WTC11 (cell line): ENCODE measurements at regions not wholly inside any gene's neighbourhood (a gene's known extent, or its start where the extent isn't known, plus 50 kb on each side); places are given as distances from the start of the nearest gene placed in this dataset.

Experiments
- ATAC-seq: fragments of 200-7000 bp; cut with Tn5 transposase; 2 replicates; pipeline ENCODE4 v1.10.0; 2021; ENCODE audit warnings: mild to moderate bottlenecking, moderate library complexity
- CTCF ChIA-PET: fragments of 300-600 bp; sonication (Branson Sonifier 250); formaldehyde crosslinking; loops from one replicate; lab custom pipeline; 2021; ENCODE audit warnings: antibody characterized with exemption; lab: Charles Lee
- POLR2A ChIA-PET: fragments of 350-600 bp; sonication (Branson Sonifier 250); formaldehyde crosslinking; loops from one replicate; lab custom pipeline; 2021; ENCODE audit warnings: antibody characterized with exemption; lab: Charles Lee
- DNase-seq: peaks from one replicate; pipeline ENCODE4 v3.0.0; 2021; ENCODE audit warnings: low spot score
- H3K27ac Mint-ChIP-seq: 2 replicates; pipeline ENCODE4 v1.8.0; 2021; ENCODE audit warnings: mixed read lengths
- H3K27me3 Mint-ChIP-seq: 2 replicates; pipeline ENCODE4 v1.8.0; 2021; ENCODE audit warnings: low read depth, mild to moderate bottlenecking, moderate library complexity, mixed read lengths
- H3K36me3 Mint-ChIP-seq: 2 replicates; pipeline ENCODE4 v1.8.0; 2021; ENCODE audit warnings: mixed read lengths
- H3K4me1 Mint-ChIP-seq: 2 replicates; pipeline ENCODE4 v1.8.0; 2022; ENCODE audit warnings: mixed read lengths
- H3K4me3 Mint-ChIP-seq: 2 replicates; pipeline ENCODE4 v1.8.0; 2021; ENCODE audit warnings: mild to moderate bottlenecking, moderate library complexity, mixed read lengths
- H3K9me3 Mint-ChIP-seq: 2 replicates; pipeline ENCODE4 v1.8.0; 2021; ENCODE audit warnings: mixed read lengths
- ATF2 ChIP-seq: sonication (generic); formaldehyde crosslinking; IDR thresholded peaks from 2 replicates; pipeline ENCODE4 v1.8.1; 2022; ENCODE audit warnings: low read depth, missing genetic modification reagents, borderline replicate concordance
- HMGA2 ChIP-seq: fragments of 250-450 bp; sonication (Bioruptor Pico); IDR thresholded peaks from 2 replicates; pipeline ENCODE4 v1.4.0; 2021; ENCODE audit warnings: mild to moderate bottlenecking, moderate library complexity
- HMGXB4 ChIP-seq: sonication (generic); formaldehyde crosslinking; IDR thresholded peaks from 2 replicates; pipeline ENCODE4 v1.8.1; 2023; ENCODE audit warnings: mild to moderate bottlenecking, moderate library complexity, missing genetic modification reagents
- JAZF1 ChIP-seq: fragments of 250-450 bp; sonication (Bioruptor Pico); IDR thresholded peaks from 2 replicates; pipeline ENCODE4 v1.9.0; 2021; ENCODE audit warnings: moderate library complexity, mild to moderate bottlenecking, inconsistent platforms
- NFYB ChIP-seq: sonication (generic); formaldehyde crosslinking; conservative IDR thresholded peaks from 2 replicates; pipeline ENCODE4 v1.8.0; 2022; ENCODE audit warnings: low read depth, missing genetic modification reagents
- PRDM15 ChIP-seq: sonication (generic); formaldehyde crosslinking; IDR thresholded peaks from 2 replicates; pipeline ENCODE4 v1.8.0; 2022; ENCODE audit warnings: missing genetic modification reagents
- SMAD3 ChIP-seq: sonication (generic); formaldehyde crosslinking; IDR thresholded peaks from 2 replicates; pipeline ENCODE4 v1.8.0; 2022; ENCODE audit warnings: missing genetic modification reagents, mild to moderate bottlenecking, borderline replicate concordance
- ZNF671 ChIP-seq: fragments of 250-450 bp; sonication (Bioruptor Pico); IDR thresholded peaks from 2 replicates; pipeline ENCODE4 v1.8.0; 2021; ENCODE audit warnings: mild to moderate bottlenecking
- TF ChIP-seq, protein P1 (sequence below): sonication (generic); formaldehyde crosslinking; IDR thresholded peaks from 2 replicates; pipeline ENCODE4 v1.8.1; 2023; ENCODE audit warnings: mild to moderate bottlenecking, missing genetic modification reagents, borderline replicate concordance
- TF ChIP-seq, protein P2 (sequence below): fragments of 250-450 bp; sonication (Bioruptor Pico); IDR thresholded peaks from 2 replicates; pipeline ENCODE4 v1.8.0; 2021; ENCODE audit warnings: mild to moderate bottlenecking
- TF ChIP-seq, protein P3 (sequence below): sonication (generic); formaldehyde crosslinking; IDR thresholded peaks from 2 replicates; pipeline ENCODE4 v1.8.0; 2023; ENCODE audit warnings: missing genetic modification reagents
- TF ChIP-seq, protein P4 (sequence below): sonication (generic); formaldehyde crosslinking; IDR thresholded peaks from 2 replicates; pipeline ENCODE4 v1.8.1; 2023; ENCODE audit warnings: mild to moderate bottlenecking, missing genetic modification reagents
- TF ChIP-seq, protein P5 (sequence below): sonication (generic); formaldehyde crosslinking; conservative IDR thresholded peaks from 2 replicates; pipeline ENCODE4 v1.8.1; 2022; ENCODE audit warnings: mild to moderate bottlenecking, missing genetic modification reagents

- Mint-ChIP-seq H3K36me3 (no peaks in the 10 kb centered on the region), H3K27me3 (peaks cover 9% of the 10 kb centered on the region), H3K4me1 (peaks cover 9% of the 10 kb centered on the region), H3K27ac (no peak overlapping the region), H3K9me3 (no peaks in the 10 kb centered on the region)
- ChIA-PET CTCF (no interaction called here), POLR2A (no interaction called here)
- DNase-seq (no peak), ATAC-seq (no peak)
- TF ChIP-seq HMGXB4 (CRISPR knock-in tag) (no peak), SMAD3 (CRISPR knock-in tag) (no peak), JAZF1 (CRISPR knock-in tag) (no peak), ATF2 (CRISPR knock-in tag) (no peak), HMGA2 (no peak), NFYB (CRISPR knock-in tag) (no peak), ZNF671 (no peak), PRDM15 (CRISPR knock-in tag) (no peak)
- TF ChIP-seq, protein P1, sequence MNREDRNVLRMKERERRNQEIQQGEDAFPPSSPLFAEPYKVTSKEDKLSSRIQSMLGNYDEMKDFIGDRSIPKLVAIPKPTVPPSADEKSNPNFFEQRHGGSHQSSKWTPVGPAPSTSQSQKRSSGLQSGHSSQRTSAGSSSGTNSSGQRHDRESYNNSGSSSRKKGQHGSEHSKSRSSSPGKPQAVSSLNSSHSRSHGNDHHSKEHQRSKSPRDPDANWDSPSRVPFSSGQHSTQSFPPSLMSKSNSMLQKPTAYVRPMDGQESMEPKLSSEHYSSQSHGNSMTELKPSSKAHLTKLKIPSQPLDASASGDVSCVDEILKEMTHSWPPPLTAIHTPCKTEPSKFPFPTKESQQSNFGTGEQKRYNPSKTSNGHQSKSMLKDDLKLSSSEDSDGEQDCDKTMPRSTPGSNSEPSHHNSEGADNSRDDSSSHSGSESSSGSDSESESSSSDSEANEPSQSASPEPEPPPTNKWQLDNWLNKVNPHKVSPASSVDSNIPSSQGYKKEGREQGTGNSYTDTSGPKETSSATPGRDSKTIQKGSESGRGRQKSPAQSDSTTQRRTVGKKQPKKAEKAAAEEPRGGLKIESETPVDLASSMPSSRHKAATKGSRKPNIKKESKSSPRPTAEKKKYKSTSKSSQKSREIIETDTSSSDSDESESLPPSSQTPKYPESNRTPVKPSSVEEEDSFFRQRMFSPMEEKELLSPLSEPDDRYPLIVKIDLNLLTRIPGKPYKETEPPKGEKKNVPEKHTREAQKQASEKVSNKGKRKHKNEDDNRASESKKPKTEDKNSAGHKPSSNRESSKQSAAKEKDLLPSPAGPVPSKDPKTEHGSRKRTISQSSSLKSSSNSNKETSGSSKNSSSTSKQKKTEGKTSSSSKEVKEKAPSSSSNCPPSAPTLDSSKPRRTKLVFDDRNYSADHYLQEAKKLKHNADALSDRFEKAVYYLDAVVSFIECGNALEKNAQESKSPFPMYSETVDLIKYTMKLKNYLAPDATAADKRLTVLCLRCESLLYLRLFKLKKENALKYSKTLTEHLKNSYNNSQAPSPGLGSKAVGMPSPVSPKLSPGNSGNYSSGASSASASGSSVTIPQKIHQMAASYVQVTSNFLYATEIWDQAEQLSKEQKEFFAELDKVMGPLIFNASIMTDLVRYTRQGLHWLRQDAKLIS (CRISPR knock-in tag) = no peak
- TF ChIP-seq, protein P2, sequence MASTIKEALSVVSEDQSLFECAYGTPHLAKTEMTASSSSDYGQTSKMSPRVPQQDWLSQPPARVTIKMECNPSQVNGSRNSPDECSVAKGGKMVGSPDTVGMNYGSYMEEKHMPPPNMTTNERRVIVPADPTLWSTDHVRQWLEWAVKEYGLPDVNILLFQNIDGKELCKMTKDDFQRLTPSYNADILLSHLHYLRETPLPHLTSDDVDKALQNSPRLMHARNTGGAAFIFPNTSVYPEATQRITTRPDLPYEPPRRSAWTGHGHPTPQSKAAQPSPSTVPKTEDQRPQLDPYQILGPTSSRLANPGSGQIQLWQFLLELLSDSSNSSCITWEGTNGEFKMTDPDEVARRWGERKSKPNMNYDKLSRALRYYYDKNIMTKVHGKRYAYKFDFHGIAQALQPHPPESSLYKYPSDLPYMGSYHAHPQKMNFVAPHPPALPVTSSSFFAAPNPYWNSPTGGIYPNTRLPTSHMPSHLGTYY = no peak
- TF ChIP-seq, protein P3, sequence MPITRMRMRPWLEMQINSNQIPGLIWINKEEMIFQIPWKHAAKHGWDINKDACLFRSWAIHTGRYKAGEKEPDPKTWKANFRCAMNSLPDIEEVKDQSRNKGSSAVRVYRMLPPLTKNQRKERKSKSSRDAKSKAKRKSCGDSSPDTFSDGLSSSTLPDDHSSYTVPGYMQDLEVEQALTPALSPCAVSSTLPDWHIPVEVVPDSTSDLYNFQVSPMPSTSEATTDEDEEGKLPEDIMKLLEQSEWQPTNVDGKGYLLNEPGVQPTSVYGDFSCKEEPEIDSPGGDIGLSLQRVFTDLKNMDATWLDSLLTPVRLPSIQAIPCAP (CRISPR knock-in tag) = no peak
- TF ChIP-seq, protein P4, sequence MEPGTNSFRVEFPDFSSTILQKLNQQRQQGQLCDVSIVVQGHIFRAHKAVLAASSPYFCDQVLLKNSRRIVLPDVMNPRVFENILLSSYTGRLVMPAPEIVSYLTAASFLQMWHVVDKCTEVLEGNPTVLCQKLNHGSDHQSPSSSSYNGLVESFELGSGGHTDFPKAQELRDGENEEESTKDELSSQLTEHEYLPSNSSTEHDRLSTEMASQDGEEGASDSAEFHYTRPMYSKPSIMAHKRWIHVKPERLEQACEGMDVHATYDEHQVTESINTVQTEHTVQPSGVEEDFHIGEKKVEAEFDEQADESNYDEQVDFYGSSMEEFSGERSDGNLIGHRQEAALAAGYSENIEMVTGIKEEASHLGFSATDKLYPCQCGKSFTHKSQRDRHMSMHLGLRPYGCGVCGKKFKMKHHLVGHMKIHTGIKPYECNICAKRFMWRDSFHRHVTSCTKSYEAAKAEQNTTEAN (CRISPR knock-in tag) = no peak
- TF ChIP-seq, protein P5, sequence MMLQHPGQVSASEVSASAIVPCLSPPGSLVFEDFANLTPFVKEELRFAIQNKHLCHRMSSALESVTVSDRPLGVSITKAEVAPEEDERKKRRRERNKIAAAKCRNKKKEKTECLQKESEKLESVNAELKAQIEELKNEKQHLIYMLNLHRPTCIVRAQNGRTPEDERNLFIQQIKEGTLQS (CRISPR knock-in tag) = no peak
- TF ChIP-seq, all 79 proteins: peak for 0
- H3K4me3 Mint-ChIP-seq = no peak overlapping the region
These were observed 243.1 kb downstream of the S1PR1 start for GRCh38 chr1:101479945-101480344.
